HUES64 (cell line): ENCODE measurements at regions not wholly inside any gene's neighbourhood (a gene's known extent, or its start where the extent isn't known, plus 50 kb on each side); places are given as distances from the start of the nearest gene placed in this dataset.

Source experiments
- H3K27ac ChIP-seq: 2 replicates; pipeline ENCODE4 v1.7.0; 2013; ENCODE audit warnings: low read depth, low read length, inconsistent platforms
- H3K27me3 ChIP-seq: 2 replicates; pipeline ENCODE4 v1.6.1; 2013; ENCODE audit warnings: mild to moderate bottlenecking, low read length; ENCODE audit not compliant: insufficient read depth
- H3K36me3 ChIP-seq: 2 replicates; pipeline ENCODE4 v1.6.1; 2013; ENCODE audit warnings: mild to moderate bottlenecking, low read length; ENCODE audit not compliant: insufficient read depth
- H3K4me1 ChIP-seq: 2 replicates; pipeline ENCODE4 v1.6.1; 2013; ENCODE audit warnings: mild to moderate bottlenecking, low read length, moderate library complexity; ENCODE audit not compliant: insufficient read depth
- H3K4me3 ChIP-seq: 2 replicates; pipeline ENCODE4 v1.5.1; 2013; ENCODE audit warnings: mild to moderate bottlenecking, low read length, moderate library complexity
- H3K9ac ChIP-seq: 2 replicates; pipeline ENCODE4 v1.6.1; 2013; ENCODE audit warnings: mild to moderate bottlenecking, low read depth, low read length
- H3K9me3 ChIP-seq: 2 replicates; pipeline ENCODE4 v1.6.1; 2013; ENCODE audit warnings: low read depth, low read length; ENCODE audit not compliant: insufficient read depth
- WGBS: fragments of 150-250, 120-280 bp; methylation state at CpG from one replicate; pipeline ENCODE4 v1.1.7; 2013; ENCODE audit warnings: missing lambda C conversion rate; 5-methylcytosine and 5-hydroxymethylcytosine counted together

DNA sequence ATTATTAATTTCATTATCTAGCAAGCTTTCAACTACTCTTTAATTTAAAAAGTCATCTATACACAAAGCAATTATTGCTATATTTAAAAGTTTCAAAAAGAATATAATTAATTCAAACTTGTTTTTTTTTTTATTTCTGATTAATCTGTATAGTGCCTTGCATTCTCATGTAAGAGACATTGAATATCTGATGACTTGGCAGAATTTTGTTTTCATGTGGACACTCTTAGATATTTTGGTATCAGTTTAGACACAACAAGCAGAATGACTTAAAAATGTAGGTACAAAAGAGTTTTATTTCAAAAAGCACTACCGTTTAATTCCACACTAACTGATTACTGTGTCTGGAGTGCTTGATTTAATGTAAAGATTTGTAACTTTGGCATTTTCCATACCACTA is 1129.6 kb downstream of the PDHA2 start:
- H3K27me3 ChIP-seq = no peaks in the 10 kb centered on the region
- H3K27ac ChIP-seq = no peak overlapping the region
- no CpG with 5 or more reads among the region's 1 CpG for WGBS
- no peaks in the 10 kb centered on the region for H3K9me3 ChIP-seq
- no peaks in the 10 kb centered on the region for H3K4me1 ChIP-seq
- no peaks in the 10 kb centered on the region for H3K36me3 ChIP-seq
- no peak overlapping the region for H3K9ac ChIP-seq
- H3K4me3 ChIP-seq = no peak overlapping the region

DNA sequence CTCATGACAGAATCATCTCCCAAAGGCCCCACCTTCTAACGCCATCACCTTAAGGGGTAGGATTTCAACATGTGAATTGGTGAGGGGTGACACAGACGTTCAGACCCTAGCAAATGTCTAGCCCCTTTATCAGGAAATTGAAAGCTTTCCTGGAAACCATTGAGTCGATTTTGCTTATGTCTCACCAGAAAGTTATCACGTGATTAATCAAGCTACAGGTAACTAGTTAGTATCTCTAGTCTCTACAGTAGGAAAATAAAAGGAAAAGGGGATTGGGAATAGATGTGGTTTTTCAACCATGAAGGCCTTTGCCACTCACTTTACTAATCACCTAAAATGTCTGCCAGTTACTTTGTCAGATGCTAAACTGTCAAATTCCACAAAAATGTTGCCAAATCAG is 1133.0 kb downstream of the PDHA2 start:
- H3K36me3 ChIP-seq = no peaks in the 10 kb centered on the region
- H3K27me3 ChIP-seq = no peaks in the 10 kb centered on the region
- H3K4me1 ChIP-seq = no peaks in the 10 kb centered on the region
- no peak overlapping the region for H3K27ac ChIP-seq
- H3K9me3 ChIP-seq = no peaks in the 10 kb centered on the region
- H3K9ac ChIP-seq = no peak overlapping the region
- H3K4me3 ChIP-seq = no peak overlapping the region
- 93% methylated on average over 4 of the region's 4 CpGs for WGBS

DNA sequence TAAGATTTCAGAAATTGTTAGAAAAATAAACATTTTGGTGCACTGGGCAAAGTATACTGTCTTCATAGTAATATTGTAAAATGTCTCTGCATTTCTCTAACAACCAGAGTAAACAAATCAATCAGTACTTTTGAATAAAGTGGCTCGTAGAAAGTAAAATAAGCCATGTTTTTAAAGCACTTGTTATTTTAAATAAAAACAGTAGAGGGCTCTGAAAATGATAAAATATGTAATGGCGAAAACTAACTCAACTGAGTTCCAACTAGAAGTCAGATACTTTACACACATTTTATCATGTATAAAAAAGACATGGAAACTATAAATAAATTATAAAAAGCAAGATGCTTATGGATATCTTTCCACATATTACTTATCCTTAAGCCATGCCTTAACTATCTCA is 1134.4 kb downstream of the PDHA2 start:
- H3K4me3 ChIP-seq = no peak overlapping the region
- no CpG with 5 or more reads among the region's 2 CpGs for WGBS

DNA sequence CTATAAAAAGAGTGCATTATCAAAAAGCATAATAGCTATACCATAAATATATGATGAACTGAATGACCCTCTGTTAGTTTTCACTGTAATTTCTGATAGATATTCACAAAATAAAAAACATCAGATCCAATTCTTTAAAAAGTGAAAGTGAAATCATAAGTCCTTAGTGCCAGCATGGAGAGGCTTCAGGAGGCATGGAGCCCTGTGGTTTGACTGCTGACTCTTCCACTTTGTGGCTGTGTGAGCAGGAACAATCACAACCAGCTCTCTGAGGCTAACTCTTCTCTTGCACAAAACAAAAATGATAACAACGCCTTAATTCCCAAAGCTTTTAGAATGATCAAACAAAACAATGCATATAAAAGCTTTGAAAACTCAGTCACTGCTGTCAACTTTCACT is 1143.9 kb downstream of the PDHA2 start:
- 88% methylated on average over 1 of the region's 1 CpG for WGBS
- H3K27me3 ChIP-seq = no peaks in the 10 kb centered on the region

More for the DNA sequence above, 1134.4 kb downstream of the PDHA2 start:
- Histone ChIP-seq H3K27me3 (no peaks in the 10 kb centered on the region), H3K4me1 (no peaks in the 10 kb centered on the region), H3K9ac (no peak overlapping the region), H3K9me3 (no peaks in the 10 kb centered on the region), H3K27ac (no peak overlapping the region), H3K36me3 (no peaks in the 10 kb centered on the region)

DNA sequence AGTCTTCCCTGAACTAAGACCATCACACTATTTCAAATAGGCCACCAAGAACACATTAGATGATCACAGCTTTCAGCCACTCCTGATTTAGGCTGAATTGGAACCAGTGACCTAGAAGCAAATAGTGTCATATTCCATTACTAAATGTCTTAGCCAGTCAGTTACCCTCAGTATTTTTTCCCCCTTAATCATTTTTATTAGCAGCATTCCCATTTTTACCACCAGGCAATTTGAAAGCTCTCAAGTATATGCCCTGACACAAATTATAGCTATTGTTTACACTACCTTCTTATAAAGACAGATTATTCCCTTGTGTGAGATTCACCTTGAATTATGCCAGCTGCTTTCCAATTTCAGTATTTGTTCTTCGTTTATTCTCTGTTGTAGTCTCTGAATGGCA is 1146.9 kb downstream of the PDHA2 start:
- no peaks in the 10 kb centered on the region for H3K27me3 ChIP-seq
- no peak overlapping the region for H3K27ac ChIP-seq
- no peaks in the 10 kb centered on the region for H3K36me3 ChIP-seq
- 95% methylated on average over 1 of the region's 1 CpG for WGBS
- H3K4me3 ChIP-seq = no peak overlapping the region
- no peak overlapping the region for H3K9ac ChIP-seq
- H3K4me1 ChIP-seq = no peaks in the 10 kb centered on the region; the same call in 1 of the 2 replicates
- H3K9me3 ChIP-seq = no peaks in the 10 kb centered on the region

More for the DNA sequence above, 1143.9 kb downstream of the PDHA2 start:
- no peak overlapping the region for H3K9ac ChIP-seq
- H3K36me3 ChIP-seq = no peaks in the 10 kb centered on the region
- H3K4me3 ChIP-seq = no peak overlapping the region
- no peak overlapping the region for H3K27ac ChIP-seq
- H3K9me3 ChIP-seq = 0 out of 2 replicates have a peak, but pooled peaks cover 4% of the 10 kb centered on the region
- H3K4me1 ChIP-seq = no peaks in the 10 kb centered on the region

DNA sequence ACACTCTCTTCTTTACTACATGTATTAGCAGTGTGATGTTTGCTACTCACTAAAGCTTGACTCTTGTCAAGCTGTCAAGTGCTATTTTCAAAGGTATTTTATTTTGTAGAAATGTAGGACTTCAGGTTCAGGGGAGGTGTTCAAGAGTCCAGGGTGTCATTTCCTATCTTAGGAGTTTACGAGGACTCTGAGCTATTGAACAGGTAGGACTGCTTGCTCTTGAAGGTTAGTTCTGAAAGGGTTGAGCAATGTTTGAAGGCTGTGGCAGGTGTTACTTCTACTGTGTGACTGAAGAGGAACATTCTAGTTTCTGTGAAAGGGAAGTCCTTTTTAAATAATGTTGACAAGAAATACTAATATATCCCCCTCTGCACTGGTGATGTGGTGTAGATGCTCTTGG is 1151.2 kb downstream of the PDHA2 start:
- Histone ChIP-seq H3K9ac (no peak overlapping the region), H3K27ac (no peak overlapping the region), H3K4me3 (no peak overlapping the region), H3K4me1 (peaks cover 17% of the 10 kb centered on the region; the same call in 1 of the 2 replicates), H3K9me3 (no peaks in the 10 kb centered on the region), H3K27me3 (no peaks in the 10 kb centered on the region), H3K36me3 (no peaks in the 10 kb centered on the region)
- 95% methylated on average over 1 of the region's 1 CpG for WGBS

DNA sequence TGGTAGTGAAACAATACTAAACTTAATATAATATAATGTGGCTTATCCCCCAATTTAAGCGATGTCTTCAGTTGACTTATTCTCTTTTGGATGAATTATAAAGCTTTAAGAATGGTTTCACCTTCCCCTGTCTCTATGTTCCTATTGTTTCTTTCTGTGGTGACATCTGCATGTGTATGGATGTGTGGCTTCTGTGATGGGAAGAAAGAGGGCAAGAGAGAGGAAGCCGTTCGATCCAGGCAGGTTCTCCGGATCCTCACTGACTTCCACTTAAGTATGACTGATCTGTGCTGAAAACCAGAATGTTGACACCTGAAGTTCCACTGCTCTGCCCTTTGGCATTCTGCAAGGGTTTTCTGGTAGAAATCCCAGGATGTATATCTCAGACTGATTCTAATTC is 1150.8 kb downstream of the STPG2 start:
- no peak overlapping the region for H3K9ac ChIP-seq
- no peaks in the 10 kb centered on the region for H3K27me3 ChIP-seq
- no peak overlapping the region for H3K4me3 ChIP-seq
- H3K36me3 ChIP-seq = no peaks in the 10 kb centered on the region
- 72% methylated on average over 4 of the region's 4 CpGs for WGBS
- peak overlapping the region; percentile 19; the same call in 1 of the 2 replicates for H3K27ac ChIP-seq
- peaks cover 17% of the 10 kb centered on the region; the same call in 1 of the 2 replicates for H3K4me1 ChIP-seq
- H3K9me3 ChIP-seq = no peaks in the 10 kb centered on the region

DNA sequence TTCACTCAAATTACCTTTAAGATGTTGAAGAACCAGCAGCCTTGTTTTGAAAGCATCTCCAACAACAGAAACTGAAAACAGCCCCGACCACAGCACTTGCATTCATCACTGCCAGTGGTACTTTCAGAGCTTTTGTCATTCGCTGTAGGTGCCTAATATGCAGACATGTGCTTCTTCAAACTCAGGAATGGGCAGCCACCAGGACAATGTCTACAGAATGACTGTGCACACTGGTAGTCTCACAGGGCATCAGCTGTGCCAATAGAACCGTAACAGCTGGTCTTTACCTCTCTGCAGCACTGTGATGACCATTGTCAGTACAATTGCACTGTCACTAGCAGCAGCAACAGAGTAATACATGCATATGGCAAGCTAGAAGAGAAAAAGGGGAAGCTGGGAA is 1149.7 kb downstream of the STPG2 start:
- Histone ChIP-seq H3K9me3 (no peaks in the 10 kb centered on the region), H3K36me3 (no peaks in the 10 kb centered on the region), H3K9ac (no peak overlapping the region), H3K27me3 (no peaks in the 10 kb centered on the region), H3K27ac (no peak overlapping the region), H3K4me3 (no peak overlapping the region), H3K4me1 (peaks cover 17% of the 10 kb centered on the region; the same call in 1 of the 2 replicates)
- WGBS = 76% methylated on average over 3 of the region's 3 CpGs

DNA sequence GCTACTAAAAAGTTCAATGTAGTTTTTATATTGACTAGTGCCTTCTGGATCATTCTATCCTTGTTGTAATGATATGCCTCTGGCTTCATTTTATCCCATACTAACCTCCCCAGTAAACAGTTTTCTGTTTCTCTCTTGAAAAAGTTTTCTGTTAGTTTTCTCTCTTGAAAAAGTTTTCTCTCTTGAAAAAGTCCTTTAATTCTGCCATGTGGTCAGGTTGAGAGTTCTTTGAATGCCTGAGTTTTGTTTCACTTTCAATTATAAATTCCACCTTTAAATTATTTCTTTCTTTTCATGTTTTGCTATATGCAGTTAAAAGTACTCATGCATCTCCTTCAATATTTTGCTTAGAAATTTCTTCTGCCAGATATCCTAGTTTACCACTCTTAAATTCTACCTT is 1139.6 kb downstream of the STPG2 start:
- Histone ChIP-seq H3K4me1 (peaks cover 7% of the 10 kb centered on the region; the same call in 1 of the 2 replicates), H3K4me3 (no peak overlapping the region), H3K9me3 (no peaks in the 10 kb centered on the region), H3K36me3 (no peaks in the 10 kb centered on the region), H3K27me3 (no peaks in the 10 kb centered on the region), H3K9ac (no peak overlapping the region), H3K27ac (no peak overlapping the region)

DNA sequence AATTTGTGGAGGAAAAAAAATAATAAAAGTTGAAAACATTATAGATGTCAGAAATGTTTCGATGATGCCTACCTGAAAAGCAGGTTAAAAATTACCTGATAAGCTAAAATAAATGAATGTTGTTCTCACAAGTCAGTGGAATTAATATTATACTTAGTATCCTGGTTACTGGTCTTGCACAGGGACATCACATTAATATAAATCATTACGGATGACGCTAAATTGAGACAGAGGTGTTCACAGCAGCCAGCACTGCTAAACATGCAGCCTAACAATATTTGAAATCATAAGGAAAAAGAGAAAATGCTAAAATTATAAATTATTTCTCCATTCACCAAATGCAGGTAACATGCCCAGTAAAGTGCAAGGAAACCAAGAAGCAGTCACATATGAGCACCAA is 1130.0 kb downstream of the STPG2 start:
- Histone ChIP-seq H3K9ac (no peak overlapping the region), H3K4me3 (no peak overlapping the region), H3K27me3 (no peaks in the 10 kb centered on the region), H3K4me1 (peaks cover 4% of the 10 kb centered on the region; the same call in 1 of the 2 replicates), H3K9me3 (no peaks in the 10 kb centered on the region), H3K27ac (no peak overlapping the region), H3K36me3 (no peaks in the 10 kb centered on the region)
- WGBS = 96% methylated on average over 3 of the region's 3 CpGs

DNA sequence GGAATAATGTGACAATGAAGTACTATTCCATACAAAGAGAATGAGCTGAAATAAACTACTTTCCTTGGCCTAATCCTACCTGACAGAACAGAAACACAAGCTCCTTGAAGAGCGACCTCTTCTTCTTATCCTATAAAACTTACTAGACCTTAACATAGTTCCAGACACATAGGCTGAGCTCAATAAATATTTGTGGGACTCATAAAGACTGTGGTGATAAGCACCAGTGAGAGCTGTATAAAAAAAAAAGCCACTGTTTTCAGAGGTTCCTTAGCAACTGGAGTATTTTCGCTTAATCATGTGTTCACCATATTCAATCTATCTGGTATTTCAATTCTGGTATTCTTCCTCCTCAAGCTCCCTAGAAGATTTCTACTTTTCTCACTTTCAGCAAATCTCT is 1129.6 kb downstream of the STPG2 start:
- Histone ChIP-seq H3K9ac (no peak overlapping the region), H3K36me3 (no peaks in the 10 kb centered on the region), H3K27me3 (no peaks in the 10 kb centered on the region), H3K4me1 (no peaks in the 10 kb centered on the region; the same call in 1 of the 2 replicates), H3K9me3 (no peaks in the 10 kb centered on the region), H3K4me3 (no peak overlapping the region), H3K27ac (no peak overlapping the region)
- WGBS = 95% methylated on average over 2 of the region's 2 CpGs

DNA sequence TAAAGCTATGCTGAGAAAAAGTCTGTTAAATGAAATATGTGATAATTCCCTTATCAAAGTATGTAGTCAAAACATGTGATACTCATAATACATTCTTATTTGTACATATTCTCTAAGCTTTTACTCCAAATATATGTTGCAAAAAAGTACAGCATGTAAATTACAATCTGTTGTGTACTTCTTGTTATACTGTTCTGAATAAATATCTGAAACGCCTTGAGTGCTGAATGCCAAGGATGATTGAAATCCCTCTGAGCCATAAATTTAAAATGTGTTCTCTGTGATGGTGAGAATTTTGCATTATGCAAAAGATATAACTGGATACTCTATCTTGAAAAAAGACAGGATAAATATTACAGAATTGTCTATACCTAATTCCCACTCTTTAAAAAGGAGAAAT is 1128.0 kb downstream of the STPG2 start:
- Histone ChIP-seq H3K4me1 (no peaks in the 10 kb centered on the region), H3K9ac (no peak overlapping the region), H3K4me3 (no peak overlapping the region), H3K9me3 (no peaks in the 10 kb centered on the region), H3K36me3 (no peaks in the 10 kb centered on the region), H3K27me3 (no peaks in the 10 kb centered on the region), H3K27ac (no peak overlapping the region)
- WGBS = 100% methylated on average over 1 of the region's 1 CpG
